Stomach smooth muscle (tissue), 2 donors: ENCODE measurements at regions not wholly inside any gene's neighbourhood (a gene's known extent, or its start where the extent isn't known, plus 50 kb on each side); places are given as distances from the start of the nearest gene placed in this dataset.

Source experiments
- H3K27ac ChIP-seq: one replicate; pipeline ENCODE4 v1.7.0; 2013; ENCODE audit warnings: mild to moderate bottlenecking, low read length, inconsistent platforms
- H3K27me3 ChIP-seq, 2 donors: one replicate each; pipeline ENCODE4 v1.7.0; 2013; ENCODE audit warnings: low read length in 2 of 2; ENCODE audit not compliant: insufficient read depth in 2 of 2, control insufficient read depth in 1 of 2
- H3K36me3 ChIP-seq, 2 donors: one replicate each; pipeline ENCODE4 v1.7.0; 2013; ENCODE audit warnings: low read length in 2 of 2; ENCODE audit not compliant: control insufficient read depth in 2 of 2, insufficient read depth in 2 of 2
- H3K4me1 ChIP-seq: one replicate; pipeline ENCODE4 v1.7.0; 2013; ENCODE audit warnings: low read length; ENCODE audit not compliant: control insufficient read depth, insufficient read depth
- H3K4me3 ChIP-seq, 2 donors: one replicate each; pipeline ENCODE4 v1.7.0; 2013; ENCODE audit warnings: low read length in 2 of 2
- H3K9ac ChIP-seq, 2 donors: one replicate each; pipeline ENCODE4 v1.7.0; 2013; ENCODE audit warnings: low read length in 2 of 2, mild to moderate bottlenecking in 1 of 2
- H3K9me3 ChIP-seq, 2 donors: one replicate each; pipeline ENCODE4 v1.7.0; 2013; ENCODE audit warnings: low read length in 2 of 2; ENCODE audit not compliant: control insufficient read depth in 2 of 2
- donor health status: healthy.
- donor health status: Pancreatic carcinoma.

- H3K27ac ChIP-seq = no peak overlapping the region
- H3K4me1 ChIP-seq = no peaks in the 10 kb centered on the region
- no peaks in the 10 kb centered on the region for H3K36me3 ChIP-seq
- H3K9ac ChIP-seq = no peak overlapping the region
- no peaks in the 10 kb centered on the region for H3K27me3 ChIP-seq
- no peaks in the 10 kb centered on the region for H3K9me3 ChIP-seq
- no peak overlapping the region for H3K4me3 ChIP-seq
These were observed 462.2 kb downstream of the LRIG3 start for GRCh38 chr12:58458102-58458501.

DNA sequence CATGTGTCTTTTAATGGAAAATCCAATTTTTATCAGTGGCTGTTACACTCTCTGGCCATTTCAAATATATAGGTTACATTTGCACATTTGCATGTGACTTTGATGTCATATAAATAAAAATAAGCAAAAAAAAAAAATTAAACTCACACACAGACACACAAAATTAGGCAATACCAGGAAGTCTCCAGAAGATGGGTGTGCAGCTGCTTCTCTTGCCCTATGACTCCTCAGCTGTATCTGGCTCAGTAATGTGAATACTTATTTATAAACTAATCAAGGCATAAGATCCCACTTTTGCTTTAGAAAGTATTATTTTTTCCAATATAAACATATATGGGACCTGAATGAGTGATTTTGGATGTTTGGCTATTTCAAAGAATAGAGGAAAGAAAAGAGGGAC, 461.1 kb downstream of the LRIG3 start:
- Histone ChIP-seq H3K4me1 (no peaks in the 10 kb centered on the region), H3K27ac (no peak overlapping the region), H3K36me3 (no peaks in the 10 kb centered on the region), H3K27me3 (no peaks in the 10 kb centered on the region), H3K9me3 (no peaks in the 10 kb centered on the region), H3K4me3 (no peak overlapping the region), H3K9ac (no peak overlapping the region)

GRCh38 chr12:58463051-58463450, 457.3 kb downstream of the LRIG3 start:
- H3K27me3 ChIP-seq = no peaks in the 10 kb centered on the region
- no peak overlapping the region for H3K4me3 ChIP-seq
- H3K36me3 ChIP-seq = no peaks in the 10 kb centered on the region
- H3K9ac ChIP-seq = no peak overlapping the region
- peaks cover 0 to 7% of the 10 kb centered on the region in 2 donors for H3K9me3 ChIP-seq
- no peak overlapping the region for H3K27ac ChIP-seq
- H3K4me1 ChIP-seq = no peaks in the 10 kb centered on the region

DNA sequence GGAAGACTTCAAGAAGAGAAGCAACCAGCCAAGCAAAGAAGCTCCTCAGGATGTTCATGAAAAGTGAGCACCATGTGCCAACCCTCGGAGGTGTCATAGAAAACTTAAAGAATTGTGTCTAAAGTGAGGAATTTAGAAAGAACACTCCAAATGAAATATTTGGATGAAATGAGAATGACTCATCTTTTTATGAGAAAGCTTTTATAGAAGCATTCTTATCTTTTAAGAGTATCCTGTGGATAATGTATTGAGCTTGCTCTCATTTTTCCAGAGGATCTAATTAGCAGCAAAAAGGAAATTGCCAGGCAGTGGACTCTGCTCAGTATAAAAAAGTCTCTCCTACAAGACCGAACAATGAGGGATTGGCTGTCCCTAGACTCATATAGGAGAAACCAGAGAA, 454.9 kb downstream of the LRIG3 start:
- Histone ChIP-seq H3K4me1 (no peaks in the 10 kb centered on the region), H3K9ac (no peak overlapping the region), H3K27me3 (no peaks in the 10 kb centered on the region), H3K9me3 (peaks cover 2 to 7% of the 10 kb centered on the region in 2 donors), H3K27ac (no peak overlapping the region), H3K4me3 (no peak overlapping the region), H3K36me3 (no peaks in the 10 kb centered on the region)

DNA sequence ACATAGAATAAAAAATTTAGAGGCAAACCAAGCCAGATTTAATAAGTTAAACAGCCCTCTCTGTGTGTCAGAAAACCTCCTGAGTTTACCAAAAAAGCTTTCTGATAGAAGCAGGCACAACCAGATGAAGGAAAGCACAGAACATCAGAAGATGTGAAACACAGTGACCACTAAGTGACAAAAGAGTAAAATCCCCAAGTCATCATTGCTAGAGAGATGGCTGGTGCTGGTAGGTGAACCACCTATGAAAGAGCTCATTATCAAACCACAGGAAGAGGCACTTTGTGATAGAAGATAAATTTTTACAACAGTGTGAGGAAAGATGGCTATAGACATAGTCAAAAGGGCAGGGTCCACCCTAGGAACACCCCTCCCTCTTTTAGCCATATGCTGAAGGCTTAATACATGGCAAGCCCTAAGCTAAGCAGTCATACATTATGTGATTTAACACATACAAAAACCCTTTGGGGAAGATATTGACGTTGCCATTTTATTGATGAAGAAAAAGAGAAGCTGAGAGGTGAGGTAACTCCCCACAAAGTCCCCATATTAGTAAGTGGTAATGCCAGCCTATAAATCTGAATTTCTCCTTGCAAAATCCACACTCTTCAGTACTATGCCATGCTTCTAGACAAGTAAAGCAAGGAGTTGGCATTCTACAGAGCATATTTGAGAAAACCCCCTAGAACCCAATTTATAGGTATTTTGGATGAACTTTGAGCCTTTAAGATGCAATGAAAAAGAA, 449.9 kb downstream of the LRIG3 start:
- no peaks in the 10 kb centered on the region for H3K4me1 ChIP-seq
- H3K9ac ChIP-seq = no peak overlapping the region
- peaks cover 2 to 7% of the 10 kb centered on the region in 2 donors for H3K9me3 ChIP-seq
- no peaks in the 10 kb centered on the region for H3K36me3 ChIP-seq
- H3K27me3 ChIP-seq = no peaks in the 10 kb centered on the region
- H3K4me3 ChIP-seq = no peak overlapping the region
- no peak overlapping the region for H3K27ac ChIP-seq

DNA sequence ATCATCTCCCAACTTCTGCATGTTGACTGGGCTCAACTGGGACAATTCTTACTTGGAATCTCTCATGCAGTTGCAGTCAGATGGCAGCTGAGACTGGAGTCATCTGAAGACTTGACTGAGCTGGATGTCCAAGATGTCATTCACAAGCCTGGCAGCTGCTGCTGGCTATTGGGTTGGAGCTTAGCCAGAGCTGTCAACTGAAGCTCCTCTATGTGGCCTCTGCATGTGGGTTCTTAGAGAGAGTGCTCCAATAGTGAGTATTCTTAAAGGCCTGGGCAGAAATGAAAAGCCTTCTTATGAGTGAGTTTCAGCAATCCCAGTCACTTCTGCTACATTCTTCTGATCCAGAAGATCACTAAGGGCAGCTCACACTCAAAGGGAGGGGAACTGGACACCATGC, 440.9 kb downstream of the LRIG3 start:
- Histone ChIP-seq H3K27ac (no peak overlapping the region), H3K27me3 (no peaks in the 10 kb centered on the region), H3K9ac (no peak overlapping the region), H3K9me3 (no peaks in the 10 kb centered on the region), H3K4me3 (no peak overlapping the region), H3K36me3 (no peaks in the 10 kb centered on the region), H3K4me1 (no peaks in the 10 kb centered on the region)

DNA sequence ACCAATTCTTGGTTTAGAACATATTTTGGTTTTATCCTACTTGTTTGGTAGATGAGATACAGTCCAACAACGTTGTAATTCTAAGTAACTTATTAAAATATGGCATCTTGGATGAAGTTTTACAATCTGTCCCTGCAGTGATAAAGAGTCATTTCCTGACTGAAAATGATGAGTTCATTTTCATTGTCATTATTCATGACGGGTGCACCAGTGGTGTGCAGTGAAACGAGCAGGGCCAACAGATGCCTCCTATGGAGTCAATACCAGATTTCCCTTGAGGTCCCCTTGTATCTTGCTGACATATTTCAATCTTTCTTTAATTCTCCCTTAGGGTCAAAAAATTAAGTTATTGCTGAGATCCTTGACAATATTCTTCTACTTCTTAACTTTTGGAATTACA, 438.5 kb downstream of the LRIG3 start:
- no peaks in the 10 kb centered on the region for H3K4me1 ChIP-seq
- H3K9me3 ChIP-seq = no peaks in the 10 kb centered on the region
- H3K9ac ChIP-seq = no peak overlapping the region
- no peak overlapping the region for H3K27ac ChIP-seq
- no peak overlapping the region for H3K4me3 ChIP-seq
- no peaks in the 10 kb centered on the region for H3K36me3 ChIP-seq
- H3K27me3 ChIP-seq = no peaks in the 10 kb centered on the region

DNA sequence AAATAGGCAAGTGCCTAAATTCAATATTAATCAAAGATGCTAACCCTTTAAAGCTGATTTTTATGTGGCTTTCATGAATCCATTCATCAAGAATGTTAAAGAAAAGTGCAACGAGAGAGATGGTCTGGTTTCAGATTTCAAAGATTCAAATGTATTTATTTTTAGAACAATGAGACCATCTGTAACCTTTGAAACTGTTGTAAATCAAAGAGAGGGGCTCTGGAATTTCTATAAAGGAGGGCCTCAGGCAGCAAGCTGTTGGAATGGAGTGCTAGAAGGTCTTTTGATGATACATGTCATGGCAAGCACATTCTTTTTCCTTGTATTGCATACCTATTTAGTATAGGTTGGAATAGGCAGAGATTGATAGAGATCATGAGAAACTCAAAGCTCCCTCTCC, 433.0 kb downstream of the LRIG3 start:
- no peaks in the 10 kb centered on the region for H3K9me3 ChIP-seq
- H3K4me3 ChIP-seq = no peak overlapping the region
- no peaks in the 10 kb centered on the region for H3K27me3 ChIP-seq
- no peaks in the 10 kb centered on the region for H3K4me1 ChIP-seq
- no peak overlapping the region for H3K9ac ChIP-seq
- no peaks in the 10 kb centered on the region for H3K36me3 ChIP-seq
- H3K27ac ChIP-seq = no peak overlapping the region

DNA sequence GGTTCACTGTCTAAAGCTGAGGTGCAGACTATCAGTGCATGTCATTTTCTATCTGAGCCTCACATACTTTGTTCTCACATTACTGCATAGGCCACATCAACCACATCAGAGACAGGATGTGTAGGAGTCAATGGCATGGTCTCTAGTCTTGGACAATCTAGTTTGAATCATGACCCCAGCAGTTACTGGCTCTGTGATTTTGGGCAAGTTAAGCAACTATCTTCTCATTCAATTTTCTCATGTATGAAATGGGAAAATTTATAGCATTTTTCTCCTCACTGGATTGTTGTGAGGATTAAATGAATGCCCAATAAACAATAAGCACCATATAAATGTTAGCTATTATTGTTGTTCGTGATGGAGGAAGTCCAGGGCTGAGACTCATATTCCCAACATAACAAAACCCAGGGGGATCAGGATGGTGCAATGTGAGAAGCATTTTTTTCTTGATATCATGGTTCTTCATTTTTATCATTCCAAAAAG, 432.6 kb downstream of the LRIG3 start:
- Histone ChIP-seq H3K4me1 (no peaks in the 10 kb centered on the region), H3K9ac (no peak overlapping the region)

DNA sequence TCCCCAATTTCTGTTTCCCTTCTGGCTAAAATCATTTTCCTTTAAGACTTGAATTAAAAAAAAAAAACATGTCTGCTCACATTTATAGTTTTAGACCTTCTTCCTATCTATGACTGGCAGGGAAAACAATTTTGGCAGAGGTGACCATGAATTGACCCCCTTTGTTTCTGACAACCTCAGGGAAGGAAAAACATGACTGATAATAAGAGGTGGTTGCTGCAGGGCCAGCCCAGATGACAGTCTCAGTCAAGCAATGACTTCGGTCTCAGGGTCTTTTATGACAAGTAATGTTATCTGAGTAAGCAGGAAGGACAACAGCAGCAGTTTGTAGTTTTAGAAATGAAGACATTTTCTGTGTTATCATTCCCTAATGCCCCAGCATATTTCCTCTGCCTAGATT, 430.9 kb downstream of the LRIG3 start:
- Histone ChIP-seq H3K4me3 (no peak overlapping the region), H3K27ac (no peak overlapping the region), H3K9ac (no peak overlapping the region), H3K27me3 (no peaks in the 10 kb centered on the region), H3K36me3 (no peaks in the 10 kb centered on the region), H3K9me3 (no peaks in the 10 kb centered on the region), H3K4me1 (no peaks in the 10 kb centered on the region)

More for the DNA sequence above, 432.6 kb downstream of the LRIG3 start:
- no peaks in the 10 kb centered on the region for H3K9me3 ChIP-seq
- H3K4me3 ChIP-seq = no peak overlapping the region
- no peaks in the 10 kb centered on the region for H3K36me3 ChIP-seq
- H3K27me3 ChIP-seq = no peaks in the 10 kb centered on the region
- H3K27ac ChIP-seq = no peak overlapping the region

GRCh38 chr12:58491306-58491705, 429.0 kb downstream of the LRIG3 start:
- Histone ChIP-seq H3K9me3 (no peaks in the 10 kb centered on the region), H3K4me1 (no peaks in the 10 kb centered on the region), H3K27ac (no peak overlapping the region), H3K36me3 (no peaks in the 10 kb centered on the region), H3K27me3 (no peaks in the 10 kb centered on the region), H3K9ac (no peak overlapping the region), H3K4me3 (no peak overlapping the region)
